Upper lobe of right lung (tissue), 1 donor: ENCODE measurements at regions not wholly inside any gene's neighbourhood (a gene's known extent, or its start where the extent isn't known, plus 50 kb on each side); places are given as distances from the start of the nearest gene placed in this dataset.

Source experiments
- ATAC-seq: fragments of 200-7000 bp; cut with Tn5 transposase; one replicate; pipeline ENCODE4 v1.9.1; 2020; ENCODE audit warnings: mild to moderate bottlenecking, moderate library complexity
- DNase-seq: peaks from one replicate; pipeline ENCODE4 v3.0.0-alpha.2; 2020
- H3K27ac ChIP-seq: fragments of 200-600 bp; one replicate; pipeline ENCODE4 v1.8.0; 2022
- H3K27me3 ChIP-seq: fragments of 200-600 bp; one replicate; pipeline ENCODE4 v1.8.0; 2022; ENCODE audit warnings: mild to moderate bottlenecking
- H3K36me3 ChIP-seq: fragments of 200-600 bp; one replicate; pipeline ENCODE4 v1.8.0; 2022
- H3K4me1 ChIP-seq: fragments of 200-600 bp; one replicate; pipeline ENCODE4 v1.8.0; 2022
- H3K4me3 ChIP-seq: fragments of 200-600 bp; one replicate; pipeline ENCODE4 v1.8.0; 2022; ENCODE audit warnings: mild to moderate bottlenecking
- H3K9me3 ChIP-seq: fragments of 200-600 bp; one replicate; pipeline ENCODE4 v1.8.0; 2022
- intact Hi-C: fragments of 100-400 bp; cut with DNase I; formaldehyde crosslinking; loops from one replicate; pipeline ENCODE4 v1.11.0; 2022
- TF ChIP-seq, protein P1 (sequence below): fragments of 200-600 bp; IDR thresholded peaks from one replicate; pipeline ENCODE4 v1.8.0; 2022; ENCODE audit warnings: antibody characterized with exemption
- donor health status: DM: no; HTN: yes; CAD: no; lungs with severe emphysema.

GRCh38 chr1:58149271-58149812, 397.2 kb downstream of the OMA1 start:
- H3K4me3 ChIP-seq, result no peak overlapping the region
- H3K27ac ChIP-seq, result no peak overlapping the region
- H3K36me3 ChIP-seq, result no peaks in the 10 kb centered on the region
- H3K4me1 ChIP-seq, result no peaks in the 10 kb centered on the region
- no peaks in the 10 kb centered on the region for H3K9me3 ChIP-seq
- intact Hi-C loops, result no loop called here
- TF ChIP-seq, protein P1, sequence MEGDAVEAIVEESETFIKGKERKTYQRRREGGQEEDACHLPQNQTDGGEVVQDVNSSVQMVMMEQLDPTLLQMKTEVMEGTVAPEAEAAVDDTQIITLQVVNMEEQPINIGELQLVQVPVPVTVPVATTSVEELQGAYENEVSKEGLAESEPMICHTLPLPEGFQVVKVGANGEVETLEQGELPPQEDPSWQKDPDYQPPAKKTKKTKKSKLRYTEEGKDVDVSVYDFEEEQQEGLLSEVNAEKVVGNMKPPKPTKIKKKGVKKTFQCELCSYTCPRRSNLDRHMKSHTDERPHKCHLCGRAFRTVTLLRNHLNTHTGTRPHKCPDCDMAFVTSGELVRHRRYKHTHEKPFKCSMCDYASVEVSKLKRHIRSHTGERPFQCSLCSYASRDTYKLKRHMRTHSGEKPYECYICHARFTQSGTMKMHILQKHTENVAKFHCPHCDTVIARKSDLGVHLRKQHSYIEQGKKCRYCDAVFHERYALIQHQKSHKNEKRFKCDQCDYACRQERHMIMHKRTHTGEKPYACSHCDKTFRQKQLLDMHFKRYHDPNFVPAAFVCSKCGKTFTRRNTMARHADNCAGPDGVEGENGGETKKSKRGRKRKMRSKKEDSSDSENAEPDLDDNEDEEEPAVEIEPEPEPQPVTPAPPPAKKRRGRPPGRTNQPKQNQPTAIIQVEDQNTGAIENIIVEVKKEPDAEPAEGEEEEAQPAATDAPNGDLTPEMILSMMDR, result no peak
- no peak for ATAC-seq
- no peak for DNase-seq
- H3K27me3 ChIP-seq, result no peaks in the 10 kb centered on the region

DNA sequence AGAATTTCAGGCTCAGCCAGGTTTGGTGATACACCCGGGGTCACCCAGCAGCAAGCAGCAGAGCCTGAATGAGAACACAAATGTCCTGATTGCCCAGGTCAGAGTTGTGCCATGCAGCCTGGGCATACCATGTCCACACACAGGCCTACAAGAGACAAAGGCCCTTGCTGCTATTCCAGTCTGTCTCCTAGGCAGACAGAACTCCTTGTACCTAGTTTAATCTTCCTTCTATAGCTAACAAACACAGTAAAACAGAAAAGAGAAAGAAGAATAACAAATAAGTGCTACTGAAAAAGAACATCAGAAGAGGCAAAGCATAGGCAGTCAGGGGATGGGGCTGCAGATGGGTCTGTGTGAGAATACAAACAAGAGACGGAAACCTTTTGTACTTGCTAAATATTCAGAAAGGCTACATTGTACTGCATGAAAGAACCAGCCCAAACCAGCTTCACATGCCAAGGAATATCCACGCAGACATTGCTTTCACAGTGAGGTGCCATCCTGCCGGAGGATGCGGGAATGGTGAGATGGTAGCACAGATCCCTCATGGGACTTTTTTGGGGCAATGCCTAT, 401.7 kb downstream of the OMA1 start:
- TF ChIP-seq, protein P1, result no peak
- intact Hi-C loops, result no loop called here
- Histone ChIP-seq H3K27me3 (no peaks in the 10 kb centered on the region), H3K4me3 (no peak overlapping the region), H3K27ac (no peak overlapping the region), H3K36me3 (no peaks in the 10 kb centered on the region), H3K9me3 (no peaks in the 10 kb centered on the region), H3K4me1 (no peaks in the 10 kb centered on the region)
- DNase-seq (no peak), ATAC-seq (no peak)

DNA sequence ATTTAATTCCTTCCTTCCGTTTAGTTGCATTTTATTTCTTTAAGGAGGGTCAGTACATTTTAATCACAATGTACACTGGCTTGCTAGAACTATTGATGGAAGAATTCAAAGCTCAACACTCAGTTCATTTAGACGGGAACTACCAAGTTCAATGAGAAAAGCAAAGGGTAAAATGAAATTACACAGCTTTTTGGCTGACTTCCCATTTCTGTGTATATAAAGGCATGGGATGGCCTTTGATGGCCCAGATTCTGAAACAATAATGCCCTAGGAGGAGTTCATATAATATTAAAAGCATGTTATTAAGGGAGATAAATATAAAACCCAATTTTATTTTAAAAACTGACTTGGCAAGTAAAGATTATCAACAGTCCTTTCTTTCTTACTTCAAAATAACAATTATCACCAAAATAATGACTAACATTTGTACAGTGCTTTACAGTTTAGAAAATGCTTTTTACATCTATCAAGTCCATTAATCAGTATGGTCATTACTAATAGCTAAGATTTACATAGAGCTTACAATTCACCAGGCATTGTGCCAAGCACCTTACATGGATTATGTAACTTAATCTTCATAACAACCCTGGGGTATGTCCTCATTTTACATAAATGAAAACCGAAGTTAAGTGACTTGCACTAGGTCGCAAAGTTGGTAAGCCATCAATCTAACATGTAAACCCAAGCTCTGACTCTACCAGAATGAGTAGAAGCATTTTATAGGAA, 402.4 kb downstream of the OMA1 start:
- no peak for ATAC-seq
- no peak for DNase-seq
- Histone ChIP-seq H3K4me3 (no peak overlapping the region), H3K9me3 (no peaks in the 10 kb centered on the region), H3K4me1 (no peaks in the 10 kb centered on the region), H3K27me3 (no peaks in the 10 kb centered on the region), H3K27ac (no peak overlapping the region), H3K36me3 (no peaks in the 10 kb centered on the region)
- intact Hi-C loops, result no loop called here
- TF ChIP-seq, protein P1, result no peak

DNA sequence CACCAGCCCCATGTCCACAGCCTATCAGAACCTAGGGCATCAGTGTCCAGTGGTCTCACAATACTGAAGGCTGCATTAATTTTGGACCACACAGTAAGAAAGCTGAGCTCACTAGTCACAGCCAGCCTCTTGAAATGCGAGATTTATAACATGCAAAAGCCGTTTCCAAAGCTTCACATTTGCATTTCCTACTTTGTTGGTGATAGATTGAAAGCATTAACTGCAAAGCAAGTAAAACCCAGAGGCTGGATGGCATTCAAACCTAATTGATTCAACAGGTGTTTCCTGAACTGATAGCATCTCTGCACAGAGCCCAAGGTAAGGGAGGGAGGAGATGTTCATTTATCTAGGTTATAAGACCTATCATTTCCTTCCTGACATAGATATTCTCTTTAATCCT, 410.1 kb downstream of the OMA1 start:
- TF ChIP-seq, protein P1, result no peak
- no peak for DNase-seq

GRCh38 chr1:58135821-58136321, 410.7 kb downstream of the OMA1 start:
- intact Hi-C loops, result no loop called here
- Histone ChIP-seq H3K4me3 (no peak overlapping the region), H3K9me3 (no peaks in the 10 kb centered on the region), H3K27ac (no peak overlapping the region), H3K27me3 (no peaks in the 10 kb centered on the region), H3K36me3 (no peaks in the 10 kb centered on the region), H3K4me1 (no peaks in the 10 kb centered on the region)
- TF ChIP-seq, protein P1, result no peak
- DNase-seq (no peak), ATAC-seq (no peak)

More for the DNA sequence above, 410.1 kb downstream of the OMA1 start:
- H3K9me3 ChIP-seq, result no peaks in the 10 kb centered on the region
- no peaks in the 10 kb centered on the region for H3K4me1 ChIP-seq
- no peak for ATAC-seq
- H3K27ac ChIP-seq, result no peak overlapping the region
- no peaks in the 10 kb centered on the region for H3K27me3 ChIP-seq
- no peaks in the 10 kb centered on the region for H3K36me3 ChIP-seq
- intact Hi-C loops, result no loop called here
- H3K4me3 ChIP-seq, result no peak overlapping the region
